ENCODE measurements at regions not wholly inside any gene's neighbourhood (a gene's known extent, or its start where the extent isn't known, plus 50 kb on each side); places are given as distances from the start of the nearest gene placed in this dataset.

GRCh38 chr16:47884116-47884725 lies 271.6 kb downstream of the ABCC12 start:
- H3K27ac ChIP-seq (ENCODE audit: extremely low read depth, low read depth, low read length): no peak overlapping the region
- H3K4me3 ChIP-seq: no peak overlapping the region
- CTCF ChIA-PET (ENCODE audit: low intra/inter-chr PET ratio): no interaction called here
- no peaks in the 10 kb centered on the region for H3K9me1 ChIP-seq (ENCODE audit: control insufficient read depth, insufficient read depth, low read length)
- DNase-seq (ENCODE audit: extremely low read depth in 1 of 4, low spot score in 3 of 4): no peak
- TF ChIP-seq ZNF436 (CRISPR knock-in tag; IDR thresholded peaks at IDR 0.05): no peak
- TF ChIP-seq MCM5 (IDR thresholded peaks at IDR 0.05; ENCODE audit: low read depth): no peak
- TF ChIP-seq STAG1 (CRISPR knock-in tag; IDR thresholded peaks at IDR 0.05; ENCODE audit: borderline replicate concordance): no peak
- TF ChIP-seq CXXC5 (CRISPR knock-in tag; IDR thresholded peaks at IDR 0.05): no peak
- TF ChIP-seq HDAC2 (IDR thresholded peaks at IDR 0.05): no peak
- TF ChIP-seq ESRRA (IDR thresholded peaks at IDR 0.05; ENCODE audit: borderline replicate concordance, low read depth): no peak
- no peak for TF ChIP-seq EP400 (IDR thresholded peaks at IDR 0.05)
- no peak for TF ChIP-seq LEF1 (IDR thresholded peaks at IDR 0.05)
- no peak for TF ChIP-seq JUNB (CRISPR knock-in tag; conservative IDR thresholded peaks at IDR 0.05)
- TF ChIP-seq TAL1 (IDR thresholded peaks at IDR 0.05): no peak
- TF ChIP-seq MEIS2 (IDR thresholded peaks at IDR 0.05; ENCODE audit: partially characterized antibody): no peak
- TF ChIP-seq THAP12 (CRISPR knock-in tag; IDR thresholded peaks at IDR 0.05): no peak
- H2AFZ ChIP-seq (ENCODE audit: low read depth, low read length): no peak overlapping the region
- WGBS (ENCODE audit: insufficient coverage, low coverage, missing lambda C conversion rate): 0% methylated on average over 2 of the region's 2 CpGs
- H3K4me1 ChIP-seq (replicated peaks in 1 of 2; ENCODE audit: control insufficient read depth in 2 of 2, insufficient read depth in 2 of 2, low read length in 2 of 2): no peaks in the 10 kb centered on the region
- intact Hi-C loops (cut with micrococcal nuclease): no loop called here
- FAIRE-seq: no peak
- POLR2A ChIA-PET: no interaction called here
- no TSS peak for BruUV-seq (replicated peaks)
- no peaks in the 10 kb centered on the region for H4K20me1 ChIP-seq (replicated peaks; ENCODE audit: control insufficient read depth, insufficient read depth, low read length)
- no peak for ATAC-seq
- no peak overlapping the region for H3K9ac ChIP-seq (ENCODE audit: insufficient read depth in 1 of 2, low read depth in 2 of 2, low read length in 2 of 2)
- H3K36me3 ChIP-seq (ENCODE audit: control insufficient read depth, insufficient read depth, low read length): no peaks in the 10 kb centered on the region
- no peaks in the 10 kb centered on the region for H3K9me3 ChIP-seq (replicated peaks; ENCODE audit: control insufficient read depth, insufficient read depth, low read depth, low read length)
- H3K27me3 ChIP-seq (ENCODE audit: control insufficient read depth in 2 of 2, insufficient read depth in 2 of 2, low read length in 2 of 2): peaks cover 0 to 5% of the 10 kb centered on the region in 2 experiments; a peak in 1 of 5 replicates
- H3K4me2 ChIP-seq (ENCODE audit: insufficient read depth, low read length): no peak overlapping the region
- H3K79me2 ChIP-seq (ENCODE audit: control insufficient read depth, insufficient read depth, low read length): no peaks in the 10 kb centered on the region
- in situ Hi-C loops (cut with MboI): no loop called here
